Esophagus squamous epithelium (tissue), 5 donors: ENCODE measurements at regions not wholly inside any gene's neighbourhood (a gene's known extent, or its start where the extent isn't known, plus 50 kb on each side); places are given as distances from the start of the nearest gene placed in this dataset.

ENCODE experiments used
- DNase-seq: peaks from one replicate; lab custom pipeline; 2025; lab: John Stamatoyannopoulos, UW
- H3K27ac ChIP-seq, 4 donors: fragments of 200-600 bp; sonication (generic); one replicate each; pipeline ENCODE4 v1.5.1; 2016 to 2019; ENCODE audit warnings: mild to moderate bottlenecking in 1 of 4
- H3K27me3 ChIP-seq, 4 donors: fragments of 200-600 bp; sonication (generic); 1 replicate in 3 of 4; 2 replicates in 1 of 4; pipeline versions ENCODE4 v1.5.1 to v1.6.0; 2017 to 2021; ENCODE audit warnings: antibody characterized with exemption in 1 of 4
- H3K36me3 ChIP-seq, 3 donors: fragments of 200-600 bp; sonication (generic); one replicate each; pipeline ENCODE4 v1.5.1; 2016 to 2019
- H3K4me1 ChIP-seq, 3 donors: fragments of 200-600 bp; sonication (generic); one replicate each; pipeline ENCODE4 v1.5.1; 2017 to 2019
- H3K4me3 ChIP-seq, 4 donors: fragments of 200-600 bp; sonication (generic); 1 replicate in 3 of 4; 2 replicates in 1 of 4; pipeline ENCODE4 v1.5.1; 2016 to 2019; ENCODE audit warnings: mild to moderate bottlenecking in 2 of 4, moderate library complexity in 1 of 4
- H3K9me3 ChIP-seq, 3 donors: fragments of 200-600 bp; sonication (generic); one replicate each; pipeline ENCODE4 v1.5.1; 2016 to 2019
- POLR2A ChIP-seq, 4 donors: fragments of 450-650 bp; IDR thresholded peaks; one replicate each; pipeline ENCODE4 v1.6.1; 2017; ENCODE audit warnings: antibody characterized with exemption in 4 of 4, mild to moderate bottlenecking in 4 of 4, moderate library complexity in 3 of 4
- WGBS, 2 donors: methylation state at CpG; one replicate each; pipeline ENCODE4 v1.1.5; 2018; 5-methylcytosine and 5-hydroxymethylcytosine counted together
- intact Hi-C: fragments of 100-400 bp; cut with DNase I; formaldehyde crosslinking; loops from one replicate; pipeline ENCODE4 v1.15.0; 2022
- small RNA-seq, 4 donors: library from RNA; depleted of rRNA; stranded (forward); fragments of <200 nt; gene quantifications; one replicate each; pipeline ENCODE3, GENCODE V24; 2016
- TF ChIP-seq, protein P1 (sequence below), 6 experiments: fragments of 450-650 bp in 4 of 6; fragments of 200-600 bp in 2 of 6; sonication (generic) in 2 of 6; IDR thresholded peaks; one replicate each; pipeline ENCODE4 v1.5.1; 2016 to 2019; ENCODE audit warnings: antibody characterized with exemption in 6 of 6, mild to moderate bottlenecking in 4 of 6, moderate library complexity in 4 of 6
- donor health status: DM: yes; HTN: yes; CAD: no.

DNA sequence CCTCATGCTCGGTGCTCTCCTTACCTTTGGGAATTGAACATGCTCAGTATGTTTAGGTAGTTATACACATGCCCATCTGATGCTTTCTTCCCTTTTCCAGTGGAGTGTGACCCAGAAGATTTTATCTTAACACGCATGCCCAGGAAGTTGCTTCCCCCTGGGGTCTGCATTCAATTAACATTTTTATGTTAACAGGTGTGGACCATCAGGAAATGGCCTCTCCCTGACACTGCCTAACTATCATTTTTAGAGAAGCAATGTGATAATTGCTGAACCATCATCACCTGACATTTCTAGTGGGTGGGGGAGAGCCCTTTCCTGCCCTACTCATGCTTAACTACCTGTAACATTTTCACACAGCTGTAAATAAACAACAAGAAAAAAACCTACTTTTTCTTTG, 55.1 kb upstream of the TGFBR2 start:
- no peak for DNase-seq
- intact Hi-C loops: no loop called here
- Histone ChIP-seq H3K9me3 (no peaks in the 10 kb centered on the region), H3K4me3 (no peak overlapping the region), H3K27ac (no peak overlapping the region), H3K36me3 (no peaks in the 10 kb centered on the region), H3K27me3 (no peaks in the 10 kb centered on the region), H3K4me1 (no peaks in the 10 kb centered on the region)
- TF ChIP-seq POLR2A (IDR thresholded peaks at IDR 0.05): no peak
- TF ChIP-seq, protein P1, sequence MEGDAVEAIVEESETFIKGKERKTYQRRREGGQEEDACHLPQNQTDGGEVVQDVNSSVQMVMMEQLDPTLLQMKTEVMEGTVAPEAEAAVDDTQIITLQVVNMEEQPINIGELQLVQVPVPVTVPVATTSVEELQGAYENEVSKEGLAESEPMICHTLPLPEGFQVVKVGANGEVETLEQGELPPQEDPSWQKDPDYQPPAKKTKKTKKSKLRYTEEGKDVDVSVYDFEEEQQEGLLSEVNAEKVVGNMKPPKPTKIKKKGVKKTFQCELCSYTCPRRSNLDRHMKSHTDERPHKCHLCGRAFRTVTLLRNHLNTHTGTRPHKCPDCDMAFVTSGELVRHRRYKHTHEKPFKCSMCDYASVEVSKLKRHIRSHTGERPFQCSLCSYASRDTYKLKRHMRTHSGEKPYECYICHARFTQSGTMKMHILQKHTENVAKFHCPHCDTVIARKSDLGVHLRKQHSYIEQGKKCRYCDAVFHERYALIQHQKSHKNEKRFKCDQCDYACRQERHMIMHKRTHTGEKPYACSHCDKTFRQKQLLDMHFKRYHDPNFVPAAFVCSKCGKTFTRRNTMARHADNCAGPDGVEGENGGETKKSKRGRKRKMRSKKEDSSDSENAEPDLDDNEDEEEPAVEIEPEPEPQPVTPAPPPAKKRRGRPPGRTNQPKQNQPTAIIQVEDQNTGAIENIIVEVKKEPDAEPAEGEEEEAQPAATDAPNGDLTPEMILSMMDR (IDR thresholded peaks at IDR 0.05): no peak
- 68 to 81% methylated on average over 2 of the region's 2 CpGs for WGBS, 2 donors

DNA sequence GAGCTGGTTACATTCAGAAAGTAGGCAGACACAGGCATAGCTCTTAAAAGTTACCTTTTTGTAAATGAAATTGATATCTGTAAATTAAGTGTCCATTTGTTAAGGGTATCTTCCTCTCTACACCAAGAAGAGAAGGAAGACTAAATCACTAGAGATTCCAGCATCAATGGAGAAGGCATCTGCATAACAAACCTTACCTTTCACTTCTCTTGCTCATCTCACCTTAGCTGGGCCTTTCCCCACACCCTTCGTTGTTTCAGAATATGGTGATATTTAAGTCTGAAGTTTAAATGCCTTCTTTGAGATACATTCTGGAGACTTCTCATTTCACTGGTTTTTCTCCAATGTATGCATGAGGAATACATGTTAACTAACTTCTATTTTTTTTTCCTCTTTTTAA, 54.5 kb upstream of the TGFBR2 start:
- Histone ChIP-seq H3K9me3 (no peaks in the 10 kb centered on the region), H3K27ac (no peak overlapping the region), H3K27me3 (no peaks in the 10 kb centered on the region), H3K4me1 (no peaks in the 10 kb centered on the region), H3K4me3 (no peak overlapping the region), H3K36me3 (no peaks in the 10 kb centered on the region)
- WGBS, 2 donors: 91 to 92% methylated on average over 1 of the region's 1 CpG
- TF ChIP-seq, protein P1 (IDR thresholded peaks at IDR 0.05): no peak
- TF ChIP-seq POLR2A (IDR thresholded peaks at IDR 0.05): no peak
- DNase-seq: no peak
- intact Hi-C loops: no loop called here

DNA sequence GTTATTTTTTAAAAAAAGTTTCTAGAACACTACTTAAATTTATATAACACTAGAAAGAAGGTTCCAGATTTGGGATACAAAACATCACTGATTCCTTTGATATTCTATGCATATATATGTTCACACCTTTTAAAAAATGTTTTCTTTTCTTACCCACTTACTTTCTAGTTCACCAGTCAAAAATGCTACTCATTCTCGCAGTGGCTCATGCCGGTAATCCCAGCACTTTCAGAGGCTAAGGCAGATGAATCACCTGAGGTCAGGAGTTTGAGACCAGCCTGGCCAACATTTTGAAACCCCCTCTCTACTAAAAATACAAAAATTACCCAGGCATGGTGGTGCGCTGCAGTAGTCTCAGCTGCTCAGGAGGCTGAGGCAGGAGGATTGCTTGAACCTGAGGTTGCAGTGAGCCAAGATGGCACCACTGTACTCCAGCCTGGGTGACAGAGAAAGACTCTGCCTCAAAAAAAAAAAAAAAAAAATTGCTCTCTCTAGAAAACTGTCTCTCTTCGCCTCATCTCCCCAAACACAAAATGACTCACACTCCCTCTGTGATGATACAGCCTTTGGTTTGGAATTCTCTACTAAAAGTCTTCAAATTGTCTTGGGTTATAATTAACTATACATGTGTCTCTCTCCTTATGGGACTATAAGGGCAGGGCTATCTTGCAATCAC, 52.6 kb upstream of the TGFBR2 start:
- intact Hi-C loops: no loop called here
- no peaks in the 10 kb centered on the region for H3K4me1 ChIP-seq
- TF ChIP-seq POLR2A (IDR thresholded peaks at IDR 0.05): no peak
- TF ChIP-seq, protein P1 (IDR thresholded peaks at IDR 0.05): no peak
- H3K4me3 ChIP-seq: no peak overlapping the region
- H3K36me3 ChIP-seq: no peaks in the 10 kb centered on the region
- WGBS, 2 donors: 76 to 88% methylated on average over 3 to 4 of the region's 4 CpGs
- no peaks in the 10 kb centered on the region for H3K9me3 ChIP-seq
- H3K27me3 ChIP-seq: no peaks in the 10 kb centered on the region
- H3K27ac ChIP-seq: no peak overlapping the region
- no peak for DNase-seq

DNA sequence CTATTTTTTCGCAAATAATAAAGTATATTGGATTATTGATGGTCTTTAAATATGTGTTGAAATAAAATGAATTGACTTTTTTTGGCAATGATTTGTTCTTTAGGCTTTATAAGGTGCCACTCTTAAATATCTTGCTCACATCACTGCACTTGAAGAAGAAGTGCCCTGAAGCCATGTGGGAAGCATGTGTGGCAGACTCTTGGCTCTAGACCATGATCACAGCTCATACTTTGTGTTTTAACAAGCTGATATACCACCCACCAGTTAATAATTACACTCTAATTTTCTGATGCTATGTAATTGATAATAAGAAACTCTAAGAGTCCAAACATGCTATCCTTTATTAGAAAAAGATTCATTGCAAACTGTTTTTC, 52.1 kb upstream of the TGFBR2 start:
- no peak for DNase-seq
- intact Hi-C loops: no loop called here

DNA sequence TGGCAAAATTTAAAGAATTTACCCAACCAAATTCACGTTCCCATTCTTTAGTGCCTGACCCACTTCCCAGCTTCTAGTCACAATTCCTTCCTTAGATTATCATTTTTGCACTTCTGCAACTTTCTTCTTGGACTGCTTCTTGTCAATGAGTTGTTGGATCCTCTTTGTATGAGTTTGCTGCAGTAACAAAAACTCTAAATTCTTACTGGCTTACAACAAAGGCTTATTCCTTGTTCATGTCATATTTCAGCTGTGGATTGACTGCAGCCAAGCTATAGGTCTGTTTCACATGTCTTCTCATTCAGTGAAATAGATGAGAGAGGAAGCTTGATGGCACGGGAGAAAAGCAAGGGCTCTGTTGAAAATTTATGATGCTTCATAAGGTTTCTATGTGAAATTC, 50.4 kb upstream of the TGFBR2 start:
- DNase-seq: no peak
- intact Hi-C loops: no loop called here
- no peak overlapping the region for H3K4me3 ChIP-seq
- no peak overlapping the region for H3K27ac ChIP-seq
- no peak for TF ChIP-seq POLR2A (IDR thresholded peaks at IDR 0.05)
- TF ChIP-seq, protein P1 (IDR thresholded peaks at IDR 0.05): no peak
- H3K9me3 ChIP-seq: no peaks in the 10 kb centered on the region
- H3K36me3 ChIP-seq: no peaks in the 10 kb centered on the region
- H3K4me1 ChIP-seq: no peaks in the 10 kb centered on the region
- WGBS, 2 donors: 92 to 94% methylated on average over 2 of the region's 2 CpGs
- no peaks in the 10 kb centered on the region for H3K27me3 ChIP-seq

More for the DNA sequence above, 52.1 kb upstream of the TGFBR2 start:
- WGBS, 2 donors: 63 to 65% methylated on average over 1 of the region's 1 CpG
- Histone ChIP-seq H3K27me3 (no peaks in the 10 kb centered on the region), H3K36me3 (no peaks in the 10 kb centered on the region), H3K27ac (no peak overlapping the region), H3K4me3 (no peak overlapping the region), H3K9me3 (no peaks in the 10 kb centered on the region), H3K4me1 (no peaks in the 10 kb centered on the region)
- TF ChIP-seq, protein P1 (IDR thresholded peaks at IDR 0.05): no peak
- TF ChIP-seq POLR2A (IDR thresholded peaks at IDR 0.05): no peak

Small RNA genes in the stretch of these regions (small RNA-seq; reads per million reads assigned to genes)
- gene RF01848: 0 reads per million in 4 donors
